Mesendoderm (in vitro differentiated cells): ENCODE measurements at regions not wholly inside any gene's neighbourhood (a gene's known extent, or its start where the extent isn't known, plus 50 kb on each side); places are given as distances from the start of the nearest gene placed in this dataset.

Source experiments
- DNase-seq: peaks from one replicate; pipeline ENCODE4 v3.0.0; 2013
- H2AK5ac ChIP-seq: 2 replicates; pipeline ENCODE4 v1.6.1; 2013; ENCODE audit warnings: low read length, inconsistent platforms
- H2BK120ac ChIP-seq: 2 replicates; pipeline ENCODE4 v1.6.1; 2013; ENCODE audit warnings: low read depth, mild to moderate bottlenecking, low read length, moderate library complexity, mixed read lengths
- H2BK15ac ChIP-seq: replicated peaks from 2 replicates; pipeline ENCODE4 v1.6.1; 2013; ENCODE audit warnings: low read depth, mild to moderate bottlenecking, moderate library complexity
- H2BK5ac ChIP-seq: 2 replicates; pipeline ENCODE4 v1.6.1; 2013; ENCODE audit warnings: low read length, inconsistent platforms
- H3K18ac ChIP-seq: 2 replicates; pipeline ENCODE4 v1.6.1; 2013; ENCODE audit warnings: mild to moderate bottlenecking, low read length, mixed read lengths
- H3K23ac ChIP-seq: one replicate; pipeline ENCODE4 v1.6.1; 2013; ENCODE audit warnings: low read length
- H3K27ac ChIP-seq: 2 replicates; pipeline ENCODE4 v1.5.1; 2013; ENCODE audit warnings: low read depth, mild to moderate bottlenecking, inconsistent platforms, low read length, moderate library complexity
- H3K27me3 ChIP-seq: 2 replicates; pipeline ENCODE4 v1.6.1; 2013; ENCODE audit warnings: low read length, control low read depth, mild to moderate bottlenecking, inconsistent platforms; ENCODE audit not compliant: insufficient read depth, poor library complexity
- H3K36me3 ChIP-seq: 2 replicates; pipeline ENCODE4 v1.6.1; 2013; ENCODE audit warnings: low read length, inconsistent platforms; ENCODE audit not compliant: control insufficient read depth, insufficient read depth
- H3K4ac ChIP-seq: one replicate; pipeline ENCODE4 v1.6.1; 2013; ENCODE audit warnings: low read depth, mild to moderate bottlenecking, low read length, moderate library complexity
- H3K4me1 ChIP-seq: 2 replicates; pipeline ENCODE4 v1.6.1; 2013; ENCODE audit warnings: low read depth, low read length, inconsistent platforms; ENCODE audit not compliant: control insufficient read depth
- H3K4me2 ChIP-seq: 2 replicates; pipeline ENCODE4 v1.6.1; 2013; ENCODE audit warnings: low read length
- H3K4me3 ChIP-seq: 2 replicates; pipeline ENCODE4 v1.5.1; 2013; ENCODE audit warnings: mild to moderate bottlenecking, low read length
- H3K56ac ChIP-seq: one replicate; pipeline ENCODE4 v1.6.1; 2013; ENCODE audit warnings: low read length
- H3K79me1 ChIP-seq: 2 replicates; pipeline ENCODE4 v1.6.1; 2013; ENCODE audit warnings: low read length, inconsistent platforms
- H3K79me2 ChIP-seq: 2 replicates; pipeline ENCODE4 v1.6.1; 2013; ENCODE audit warnings: mild to moderate bottlenecking, low read length; ENCODE audit not compliant: control insufficient read depth, insufficient read depth
- H3K9ac ChIP-seq: 2 replicates; pipeline ENCODE4 v1.6.1; 2013; ENCODE audit warnings: low read length, inconsistent platforms
- H4K5ac ChIP-seq: one replicate; pipeline ENCODE4 v1.6.1; 2013; ENCODE audit warnings: low read length
- H4K8ac ChIP-seq: one replicate; pipeline ENCODE4 v1.6.1; 2013; ENCODE audit warnings: low read depth, mild to moderate bottlenecking, control low read depth, low read length, moderate library complexity
- WGBS: extraction: QIAGEN DNeasy Blood & Tissue Kit; methylation state at CpG from one replicate; pipeline ENCODE4 v1.1.7; 2013; ENCODE audit warnings: low lambda C conversion rate, missing lambda C conversion rate; ENCODE audit not compliant: insufficient coverage; ENCODE audit errors: extremely low coverage; 5-methylcytosine and 5-hydroxymethylcytosine counted together

DNA sequence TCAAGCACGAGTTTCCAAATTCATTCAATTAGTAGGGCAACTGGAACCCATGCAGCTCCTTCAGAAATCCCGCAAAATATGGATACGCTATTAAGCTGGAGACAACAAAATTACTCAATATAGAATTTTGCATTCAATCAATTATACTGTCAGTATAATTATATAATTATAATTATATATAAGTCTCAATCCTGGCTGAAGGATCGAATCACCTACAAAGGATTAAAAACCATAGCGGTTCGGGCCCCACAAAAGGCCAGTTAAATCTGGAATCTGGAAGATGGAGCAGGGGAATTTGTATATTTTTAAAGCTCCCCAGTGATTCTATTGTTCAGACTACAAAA is 55.7 kb downstream of the FHIP2A start:
- Histone ChIP-seq H2BK5ac (no peak overlapping the region), H4K5ac (no peak overlapping the region), H3K36me3 (no peaks in the 10 kb centered on the region), H4K8ac (no peak overlapping the region), H3K4me3 (no peak overlapping the region), H3K79me2 (no peaks in the 10 kb centered on the region), H3K23ac (no peak overlapping the region), H3K4ac (no peak overlapping the region), H3K79me1 (no peaks in the 10 kb centered on the region), H2BK120ac (no peak overlapping the region), H3K27me3 (no peaks in the 10 kb centered on the region), H3K9ac (no peak overlapping the region), H2BK15ac (no peak overlapping the region), H3K4me2 (no peak overlapping the region), H3K27ac (no peak overlapping the region), H2AK5ac (no peak overlapping the region), H3K56ac (no peak overlapping the region), H3K4me1 (peaks cover 9% of the 10 kb centered on the region), H3K18ac (no peak overlapping the region)
- no peak for DNase-seq
- WGBS: no CpG with 5 or more reads among the region's 6 CpGs

DNA sequence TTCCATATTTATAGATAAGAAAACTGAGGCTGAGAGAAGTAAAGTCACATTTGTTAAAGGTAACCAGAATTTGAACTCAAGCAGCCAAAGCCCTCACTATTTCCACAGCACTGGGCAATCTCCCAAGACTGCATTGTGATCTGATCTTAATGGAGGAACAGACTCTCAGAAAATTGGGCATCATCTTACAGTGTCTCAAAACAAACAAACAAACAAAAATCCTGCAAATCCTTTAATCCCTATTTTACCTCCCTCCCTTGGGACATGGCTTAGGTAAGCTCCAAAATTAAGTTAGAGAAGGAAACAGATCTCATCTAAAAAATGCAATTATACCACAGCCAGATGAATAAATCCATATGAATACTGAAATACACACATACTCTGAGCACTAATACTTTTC is 57.5 kb downstream of the FHIP2A start:
- no peak overlapping the region for H2BK5ac ChIP-seq
- peak; percentile 10 for DNase-seq
- H3K27ac ChIP-seq: no peak overlapping the region
- H3K79me2 ChIP-seq: no peaks in the 10 kb centered on the region
- no peak overlapping the region for H3K4me3 ChIP-seq
- no peaks in the 10 kb centered on the region for H3K79me1 ChIP-seq
- H3K18ac ChIP-seq: no peak overlapping the region
- no peak overlapping the region for H2BK15ac ChIP-seq
- H3K4me2 ChIP-seq: no peak overlapping the region
- H3K4ac ChIP-seq: no peak overlapping the region
- H2AK5ac ChIP-seq: no peak overlapping the region
- H3K27me3 ChIP-seq: no peaks in the 10 kb centered on the region
- peaks cover 9% of the 10 kb centered on the region for H3K4me1 ChIP-seq
- H3K36me3 ChIP-seq: no peaks in the 10 kb centered on the region
- H2BK120ac ChIP-seq: no peak overlapping the region
- no peak overlapping the region for H3K56ac ChIP-seq
- no peak overlapping the region for H3K23ac ChIP-seq
- no peak overlapping the region for H4K8ac ChIP-seq
- no peak overlapping the region for H3K9ac ChIP-seq
- H4K5ac ChIP-seq: no peak overlapping the region

DNA sequence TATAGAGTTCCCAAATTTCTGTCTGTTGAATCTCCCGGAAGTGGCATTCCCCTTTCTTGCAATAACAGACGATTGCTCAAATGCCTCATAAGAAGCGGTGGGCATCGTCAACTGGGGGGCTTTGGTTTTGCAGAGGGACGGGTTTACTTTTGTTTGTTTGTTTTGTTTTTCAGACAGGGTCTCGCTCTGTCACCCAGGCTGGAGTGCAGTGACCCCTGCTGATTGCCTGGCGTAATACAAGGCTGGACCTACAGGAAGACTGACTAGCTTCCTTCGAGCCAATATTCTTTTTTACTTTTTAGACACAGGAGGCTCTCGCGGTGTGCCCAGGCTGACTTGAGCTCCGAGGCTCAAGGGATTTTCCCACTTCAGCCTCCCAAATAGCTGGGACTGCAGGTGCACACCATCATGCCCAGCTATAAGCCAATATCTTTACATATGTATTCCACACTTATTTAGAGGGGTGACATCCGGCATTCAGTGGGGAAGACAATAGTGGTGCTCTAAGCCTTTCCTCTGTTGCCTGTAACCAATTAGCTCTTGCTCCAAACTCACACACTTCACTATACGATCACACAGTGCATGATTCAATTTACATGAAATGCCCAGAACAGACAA is 58.1 kb downstream of the FHIP2A start:
- Histone ChIP-seq H4K5ac (no peak overlapping the region), H3K23ac (no peak overlapping the region), H3K79me2 (no peaks in the 10 kb centered on the region), H3K27ac (no peak overlapping the region), H2BK120ac (no peak overlapping the region), H3K4me2 (no peak overlapping the region), H2AK5ac (no peak overlapping the region), H3K9ac (no peak overlapping the region), H3K56ac (peak overlapping the region; percentile 11), H3K18ac (no peak overlapping the region), H4K8ac (no peak overlapping the region), H3K4me3 (no peak overlapping the region), H2BK15ac (no peak overlapping the region), H3K79me1 (no peaks in the 10 kb centered on the region), H3K36me3 (no peaks in the 10 kb centered on the region), H3K4me1 (peaks cover 9% of the 10 kb centered on the region), H3K4ac (no peak overlapping the region), H3K27me3 (no peaks in the 10 kb centered on the region), H2BK5ac (peak overlapping the region; percentile 31)
- WGBS: no CpG with 5 or more reads among the region's 13 CpGs
- peak; percentile 80 for DNase-seq

DNA sequence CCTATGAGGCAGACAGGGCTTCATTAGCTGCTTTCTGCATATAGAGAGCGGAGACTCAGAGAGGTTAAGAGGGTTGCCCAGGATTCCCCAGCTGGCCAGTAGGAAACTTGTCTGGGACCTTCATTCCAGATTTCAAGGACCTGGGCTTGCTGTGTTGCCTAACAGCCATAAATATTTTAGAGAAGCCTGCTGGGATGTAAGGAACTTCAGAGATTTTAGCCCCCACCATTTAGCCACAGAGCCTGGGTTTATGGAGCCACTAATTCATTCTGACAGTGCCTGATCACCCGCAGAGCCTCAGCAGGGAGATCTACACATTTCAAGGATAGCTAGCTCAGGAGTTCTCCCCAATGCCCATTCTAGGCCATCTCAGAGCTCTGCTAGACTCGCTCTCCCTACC is 56.6 kb upstream of the TRUB1 start:
- H2BK5ac ChIP-seq: peak overlapping the region; percentile 48
- no peak overlapping the region for H2BK15ac ChIP-seq
- peak overlapping the region; percentile 3 for H3K18ac ChIP-seq
- peak overlapping the region; percentile 31 for H3K27ac ChIP-seq
- H3K27me3 ChIP-seq: no peaks in the 10 kb centered on the region
- no peaks in the 10 kb centered on the region for H3K79me1 ChIP-seq
- H3K4me3 ChIP-seq: no peak overlapping the region
- peak overlapping the region; percentile 4 for H2BK120ac ChIP-seq
- no peak overlapping the region for H3K4me2 ChIP-seq
- H3K4ac ChIP-seq: no peak overlapping the region
- H3K56ac ChIP-seq: peak overlapping the region; percentile 81
- no peaks in the 10 kb centered on the region for H3K79me2 ChIP-seq
- peak overlapping the region; percentile 23 for H3K9ac ChIP-seq
- no peaks in the 10 kb centered on the region for H3K36me3 ChIP-seq
- no CpG with 5 or more reads among the region's 3 CpGs for WGBS
- H2AK5ac ChIP-seq: no peak overlapping the region
- H3K23ac ChIP-seq: no peak overlapping the region
- H3K4me1 ChIP-seq: peaks cover 9% of the 10 kb centered on the region
- peak; percentile 82 for DNase-seq
- H4K5ac ChIP-seq: no peak overlapping the region
- H4K8ac ChIP-seq: no peak overlapping the region

DNA sequence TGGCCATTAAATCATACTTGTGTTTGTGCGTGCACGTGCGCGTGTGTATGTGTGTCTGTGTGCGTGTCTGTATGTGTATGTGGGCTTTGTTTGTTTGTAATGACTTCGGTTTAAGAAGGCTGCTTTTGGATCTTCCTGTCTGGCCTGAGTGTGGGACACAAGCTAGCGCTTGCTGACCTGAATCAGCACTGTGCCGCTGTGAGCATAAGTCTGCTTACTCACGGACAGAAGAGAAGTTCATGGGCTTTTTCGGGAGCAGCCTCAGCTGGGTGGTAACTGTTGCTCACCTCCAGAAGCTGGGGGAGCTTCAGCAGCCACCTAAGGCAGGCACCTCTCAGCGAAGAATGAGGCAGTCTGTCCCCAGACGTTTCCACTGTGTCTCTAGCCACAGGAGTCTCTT is 56.1 kb upstream of the TRUB1 start:
- Histone ChIP-seq H3K4me2 (no peak overlapping the region), H3K9ac (peak overlapping the region; percentile 23), H3K4ac (no peak overlapping the region), H2BK120ac (no peak overlapping the region), H3K23ac (no peak overlapping the region), H3K27me3 (no peaks in the 10 kb centered on the region), H2BK5ac (peak overlapping the region; percentile 48), H3K79me1 (no peaks in the 10 kb centered on the region), H3K4me1 (peaks cover 9% of the 10 kb centered on the region), H2AK5ac (peak overlapping the region; percentile 24), H3K4me3 (no peak overlapping the region), H3K18ac (peak overlapping the region; percentile 3), H3K27ac (peak overlapping the region; percentile 28), H3K36me3 (no peaks in the 10 kb centered on the region), H4K5ac (no peak overlapping the region), H3K56ac (peak overlapping the region; percentile 81), H4K8ac (no peak overlapping the region), H3K79me2 (no peaks in the 10 kb centered on the region), H2BK15ac (no peak overlapping the region)
- DNase-seq: peak; percentile 36
- WGBS: no CpG with 5 or more reads among the region's 12 CpGs

DNA sequence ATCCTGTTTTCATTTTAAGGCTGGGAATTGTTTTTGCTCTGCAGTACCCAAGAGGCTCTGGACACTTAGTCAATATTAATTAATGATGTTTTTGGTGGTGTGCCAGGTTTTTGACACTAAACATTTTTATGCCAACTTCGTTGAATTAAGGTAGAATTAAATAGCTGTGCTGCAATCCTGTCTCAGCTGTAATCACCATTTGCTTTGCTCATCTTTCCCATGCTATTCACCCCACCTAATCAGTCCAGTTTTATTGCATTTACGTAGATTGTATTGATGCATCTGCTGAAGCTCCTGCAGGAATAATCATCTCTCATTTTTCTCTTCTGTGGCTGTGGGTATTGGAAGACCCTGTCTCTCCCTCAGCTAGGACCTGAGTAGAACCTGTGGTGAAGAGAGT is 52.6 kb upstream of the TRUB1 start:
- Histone ChIP-seq H3K4me1 (peaks cover 7% of the 10 kb centered on the region), H3K27me3 (no peaks in the 10 kb centered on the region), H3K9ac (no peak overlapping the region), H3K23ac (no peak overlapping the region), H4K5ac (no peak overlapping the region), H3K18ac (no peak overlapping the region), H2AK5ac (no peak overlapping the region), H3K27ac (no peak overlapping the region), H3K4me2 (no peak overlapping the region), H2BK15ac (no peak overlapping the region), H3K79me2 (no peaks in the 10 kb centered on the region), H2BK5ac (no peak overlapping the region), H2BK120ac (no peak overlapping the region), H3K4me3 (no peak overlapping the region), H3K36me3 (no peaks in the 10 kb centered on the region), H3K4ac (no peak overlapping the region), H4K8ac (no peak overlapping the region), H3K56ac (no peak overlapping the region), H3K79me1 (no peaks in the 10 kb centered on the region)
- WGBS: no CpG with 5 or more reads among the region's 2 CpGs
- DNase-seq: no peak
